DOHH2 (cell line): ENCODE measurements at regions not wholly inside any gene's neighbourhood (a gene's known extent, or its start where the extent isn't known, plus 50 kb on each side); places are given as distances from the start of the nearest gene placed in this dataset.

ENCODE experiments used
- H3F3A ChIP-seq: fragments of 200-600 bp; sonication (generic), shearing (Covaris generic); 2 replicates; pipeline ENCODE4 v1.6.0; 2016; ENCODE audit warnings: antibody characterized with exemption, mild to moderate bottlenecking; ENCODE audit not compliant: control insufficient read depth, insufficient read depth
- H3K27ac ChIP-seq: fragments of 200-600 bp; sonication (generic); 2 replicates; pipeline ENCODE4 v1.5.1; 2014; ENCODE audit warnings: low read depth, mild to moderate bottlenecking, low read length, moderate library complexity
- H3K27me3 ChIP-seq: fragments of 200-600 bp; sonication (generic); 2 replicates; pipeline ENCODE4 v1.6.1; 2014; ENCODE audit warnings: mild to moderate bottlenecking, low read length, mixed read lengths; ENCODE audit not compliant: control insufficient read depth
- H3K36me3 ChIP-seq: fragments of 200-600 bp; sonication (generic); 2 replicates; pipeline ENCODE4 v1.6.1; 2014; ENCODE audit warnings: mild to moderate bottlenecking, low read length, moderate library complexity, mixed read lengths; ENCODE audit not compliant: control insufficient read depth
- H3K4me1 ChIP-seq: fragments of 200-600 bp; sonication (generic); 2 replicates; pipeline ENCODE4 v1.6.1; 2014; ENCODE audit warnings: mild to moderate bottlenecking, low read length, mixed read lengths; ENCODE audit not compliant: control insufficient read depth
- H3K4me2 ChIP-seq: fragments of 200-600 bp; sonication (generic); 2 replicates; pipeline ENCODE4 v1.6.0; 2014; ENCODE audit warnings: mild to moderate bottlenecking, low read length, moderate library complexity
- H3K4me3 ChIP-seq: fragments of 200-600 bp; sonication (generic); 2 replicates; pipeline ENCODE4 v1.5.1; 2014; ENCODE audit warnings: mild to moderate bottlenecking, low read length, mixed read lengths
- H3K79me2 ChIP-seq: fragments of 200-600 bp; sonication (generic); 2 replicates; pipeline ENCODE4 v1.6.1; 2014; ENCODE audit warnings: mild to moderate bottlenecking, low read length, mixed read lengths; ENCODE audit not compliant: control insufficient read depth
- H3K9me2 ChIP-seq: fragments of 200-600 bp; sonication (generic); replicated peaks from 2 replicates; pipeline ENCODE4 v1.6.1; 2014; ENCODE audit warnings: mild to moderate bottlenecking, low read length, mixed read lengths; ENCODE audit not compliant: control insufficient read depth
- H3K9me3 ChIP-seq: fragments of 200-600 bp; sonication (generic); 2 replicates; pipeline ENCODE4 v1.6.1; 2014; ENCODE audit warnings: antibody characterized with exemption, low read length, mixed read lengths; ENCODE audit not compliant: control insufficient read depth, insufficient read depth
- H4K20me1 ChIP-seq: fragments of 200-600 bp; sonication (generic); 2 replicates; pipeline ENCODE4 v1.6.0; 2014; ENCODE audit warnings: low read depth, mild to moderate bottlenecking, antibody characterized with exemption, low read length, moderate library complexity; ENCODE audit not compliant: control insufficient read depth, insufficient read depth
- EZH2phosphoT487 ChIP-seq: fragments of 200-600 bp; sonication (generic); IDR thresholded peaks from 2 replicates; pipeline ENCODE4 v1.6.1; 2017; ENCODE audit warnings: borderline replicate concordance, mild to moderate bottlenecking, antibody characterized with exemption, low read length, moderate library complexity, mixed read lengths
- TF ChIP-seq, protein P1 (sequence below): fragments of 200-600 bp; sonication (generic); IDR thresholded peaks from one replicate; pipeline ENCODE4 v1.5.1; 2014; ENCODE audit warnings: antibody characterized with exemption, mild to moderate bottlenecking, low read depth, low read length; ENCODE audit not compliant: poor library complexity, severe bottlenecking

DNA sequence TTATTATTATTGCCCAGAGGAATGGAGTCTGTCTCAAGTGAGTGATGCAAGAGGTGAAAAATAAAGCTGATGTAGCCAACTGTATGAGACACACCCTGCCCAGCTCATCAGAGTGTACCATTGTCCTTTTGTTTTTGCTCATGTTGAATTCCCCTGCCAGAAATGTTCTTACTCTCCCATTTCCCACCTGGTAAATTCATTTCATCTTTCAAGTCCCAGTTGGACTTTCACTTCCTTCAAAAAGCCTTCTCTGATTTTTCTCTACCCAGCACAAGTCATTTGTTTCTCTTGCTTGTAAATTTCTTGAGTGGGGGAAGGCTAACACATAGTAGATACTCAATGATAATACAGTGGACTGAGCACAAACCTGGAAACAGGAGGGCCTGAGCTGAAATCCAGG, 394.5 kb upstream of the ZNF462 start:
- Histone ChIP-seq H3K27ac (no peak overlapping the region), H3K36me3 (no peaks in the 10 kb centered on the region), H3K79me2 (no peaks in the 10 kb centered on the region), H3F3A (no peaks in the 10 kb centered on the region), H3K27me3 (no peaks in the 10 kb centered on the region), H3K9me2 (no peaks in the 10 kb centered on the region), H3K9me3 (no peaks in the 10 kb centered on the region), H4K20me1 (no peaks in the 10 kb centered on the region), H3K4me2 (no peak overlapping the region), H3K4me3 (no peak overlapping the region), H3K4me1 (no peaks in the 10 kb centered on the region)
- TF ChIP-seq EZH2phosphoT487: no peak
- TF ChIP-seq, protein P1, sequence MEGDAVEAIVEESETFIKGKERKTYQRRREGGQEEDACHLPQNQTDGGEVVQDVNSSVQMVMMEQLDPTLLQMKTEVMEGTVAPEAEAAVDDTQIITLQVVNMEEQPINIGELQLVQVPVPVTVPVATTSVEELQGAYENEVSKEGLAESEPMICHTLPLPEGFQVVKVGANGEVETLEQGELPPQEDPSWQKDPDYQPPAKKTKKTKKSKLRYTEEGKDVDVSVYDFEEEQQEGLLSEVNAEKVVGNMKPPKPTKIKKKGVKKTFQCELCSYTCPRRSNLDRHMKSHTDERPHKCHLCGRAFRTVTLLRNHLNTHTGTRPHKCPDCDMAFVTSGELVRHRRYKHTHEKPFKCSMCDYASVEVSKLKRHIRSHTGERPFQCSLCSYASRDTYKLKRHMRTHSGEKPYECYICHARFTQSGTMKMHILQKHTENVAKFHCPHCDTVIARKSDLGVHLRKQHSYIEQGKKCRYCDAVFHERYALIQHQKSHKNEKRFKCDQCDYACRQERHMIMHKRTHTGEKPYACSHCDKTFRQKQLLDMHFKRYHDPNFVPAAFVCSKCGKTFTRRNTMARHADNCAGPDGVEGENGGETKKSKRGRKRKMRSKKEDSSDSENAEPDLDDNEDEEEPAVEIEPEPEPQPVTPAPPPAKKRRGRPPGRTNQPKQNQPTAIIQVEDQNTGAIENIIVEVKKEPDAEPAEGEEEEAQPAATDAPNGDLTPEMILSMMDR: no peak

DNA sequence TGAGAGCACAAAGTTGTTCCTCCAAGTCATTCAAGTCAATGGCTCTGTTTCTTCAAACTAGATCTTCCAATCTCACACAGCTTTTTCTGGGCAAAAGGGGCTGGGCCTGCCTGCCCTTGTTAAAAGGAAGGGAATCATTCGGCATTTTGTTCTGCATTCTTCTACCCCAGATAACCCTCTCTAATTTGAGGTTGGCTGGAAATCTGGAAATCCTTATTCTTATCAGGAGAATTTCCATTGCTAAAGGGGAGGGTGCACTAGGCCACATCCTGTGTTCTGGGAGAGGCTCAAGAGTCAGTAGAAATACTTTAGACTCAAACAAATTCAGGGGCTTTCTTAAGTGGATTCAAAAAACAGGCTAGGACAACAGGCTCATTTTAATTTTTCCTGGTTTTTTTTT, 384.7 kb upstream of the ZNF462 start:
- no peaks in the 10 kb centered on the region for H3K79me2 ChIP-seq
- no peaks in the 10 kb centered on the region for H3F3A ChIP-seq
- no peaks in the 10 kb centered on the region for H3K27me3 ChIP-seq
- H3K4me2 ChIP-seq: no peak overlapping the region
- no peaks in the 10 kb centered on the region for H4K20me1 ChIP-seq
- H3K27ac ChIP-seq: no peak overlapping the region
- no peaks in the 10 kb centered on the region for H3K9me2 ChIP-seq
- H3K4me3 ChIP-seq: no peak overlapping the region
- TF ChIP-seq, protein P1: no peak
- TF ChIP-seq EZH2phosphoT487: no peak
- H3K9me3 ChIP-seq: no peaks in the 10 kb centered on the region
- H3K36me3 ChIP-seq: no peaks in the 10 kb centered on the region
- H3K4me1 ChIP-seq: no peaks in the 10 kb centered on the region

DNA sequence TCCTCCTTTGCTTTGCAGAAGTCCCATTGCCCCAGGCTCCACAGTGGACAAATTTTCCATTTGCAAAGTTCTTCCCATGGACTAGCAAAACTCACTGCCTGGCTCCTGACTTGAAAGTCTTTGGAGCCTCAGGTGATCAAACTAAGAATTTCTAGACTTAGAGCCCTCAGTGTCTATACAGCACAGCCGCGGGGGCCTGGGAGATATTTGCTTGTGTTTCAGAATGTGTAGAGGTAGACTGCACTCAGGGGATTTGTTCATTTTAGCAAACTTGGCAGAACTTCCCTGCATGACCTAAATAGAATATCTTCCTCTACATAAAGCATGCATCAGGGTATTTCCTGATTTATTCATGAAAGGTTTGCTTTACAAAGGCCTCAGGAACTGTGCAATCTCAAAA, 384.2 kb upstream of the ZNF462 start:
- Histone ChIP-seq H3K4me2 (no peak overlapping the region), H3K36me3 (no peaks in the 10 kb centered on the region), H3F3A (no peaks in the 10 kb centered on the region), H4K20me1 (no peaks in the 10 kb centered on the region), H3K79me2 (no peaks in the 10 kb centered on the region), H3K4me1 (no peaks in the 10 kb centered on the region), H3K9me2 (no peaks in the 10 kb centered on the region), H3K27ac (no peak overlapping the region), H3K4me3 (no peak overlapping the region), H3K9me3 (no peaks in the 10 kb centered on the region), H3K27me3 (no peaks in the 10 kb centered on the region)
- TF ChIP-seq EZH2phosphoT487: no peak
- TF ChIP-seq, protein P1: no peak

DNA sequence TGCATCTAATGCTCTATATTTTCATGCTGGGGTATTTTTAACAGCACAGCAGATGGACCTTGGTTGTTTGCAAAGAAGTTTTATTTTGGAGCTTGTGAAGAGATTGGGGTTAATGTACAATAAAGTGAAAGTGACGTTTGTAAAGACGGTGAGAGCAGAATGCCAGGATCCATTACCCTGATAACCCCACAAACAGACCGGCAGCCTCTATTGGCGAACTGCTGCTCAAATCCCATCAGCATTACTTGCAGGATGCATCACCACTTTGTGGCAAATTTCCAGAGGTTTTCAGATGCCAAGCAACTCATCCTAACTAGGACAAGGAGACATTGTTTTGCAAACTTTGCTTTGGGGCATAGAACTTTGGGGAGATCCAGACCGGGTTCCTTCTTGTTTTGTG, 383.3 kb upstream of the ZNF462 start:
- no peak overlapping the region for H3K4me2 ChIP-seq

More for the DNA sequence above, 383.3 kb upstream of the ZNF462 start:
- no peaks in the 10 kb centered on the region for H3F3A ChIP-seq
- no peaks in the 10 kb centered on the region for H3K79me2 ChIP-seq
- no peaks in the 10 kb centered on the region for H4K20me1 ChIP-seq
- no peaks in the 10 kb centered on the region for H3K9me3 ChIP-seq
- H3K27me3 ChIP-seq: no peaks in the 10 kb centered on the region
- no peak overlapping the region for H3K4me3 ChIP-seq
- no peaks in the 10 kb centered on the region for H3K36me3 ChIP-seq
- TF ChIP-seq EZH2phosphoT487: no peak
- TF ChIP-seq, protein P1: no peak
- no peaks in the 10 kb centered on the region for H3K4me1 ChIP-seq
- H3K9me2 ChIP-seq: no peaks in the 10 kb centered on the region
- H3K27ac ChIP-seq: no peak overlapping the region
